A673 (cell line): ENCODE measurements at regions not wholly inside any gene's neighbourhood (a gene's known extent, or its start where the extent isn't known, plus 50 kb on each side); places are given as distances from the start of the nearest gene placed in this dataset.

Experiments used
- CTCF ChIP-seq: fragments of 300-800, 200-600 bp; sonication (generic); conservative IDR thresholded peaks from 2 replicates; pipeline ENCODE4 v1.5.1; 2017; ENCODE audit warnings: low read depth, mild to moderate bottlenecking, antibody characterized with exemption, low read length, moderate library complexity, mixed read lengths
- EZH2 ChIP-seq: fragments of 200-600 bp; sonication (generic); IDR thresholded peaks from 2 replicates; pipeline ENCODE4 v1.6.1; 2017; ENCODE audit warnings: borderline replicate concordance, low read depth, mild to moderate bottlenecking, mixed read lengths, antibody characterized with exemption, low read length; ENCODE audit not compliant: poor library complexity, severe bottlenecking

- no peak for TF ChIP-seq CTCF
- no peak for TF ChIP-seq EZH2
Measured at GRCh38 chr6:74755196-74755595, 450.7 kb downstream of the COL12A1 start.
